ENCODE measurements at regions not wholly inside any gene's neighbourhood (a gene's known extent, or its start where the extent isn't known, plus 50 kb on each side); places are given as distances from the start of the nearest gene placed in this dataset.

DNA sequence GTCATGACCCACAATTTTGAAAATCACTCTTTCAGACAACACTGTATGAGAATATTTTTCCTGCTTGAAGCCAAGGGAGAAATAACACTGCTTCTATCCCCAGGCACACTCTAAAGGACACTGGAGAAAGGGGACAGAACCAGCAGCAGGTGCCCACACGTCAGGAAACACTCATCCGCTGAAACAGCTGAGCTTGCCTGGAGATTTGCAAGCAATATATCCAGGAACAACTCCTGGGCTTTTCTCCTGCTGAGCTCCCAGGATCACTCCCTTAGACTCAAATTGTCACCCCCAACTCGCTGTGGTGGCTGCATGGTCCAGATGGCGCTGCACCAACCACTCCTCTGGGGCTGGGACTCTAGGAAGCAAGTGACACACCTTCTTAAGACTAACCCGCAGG, 186.7 kb downstream of the ARL4C start (continued):
- TF ChIP-seq LRRFIP1 (CRISPR knock-in tag; conservative IDR thresholded peaks at IDR 0.05): no peak
- TF ChIP-seq SMARCE1 (IDR thresholded peaks at IDR 0.05; ENCODE audit: borderline replicate concordance): no peak
- TF ChIP-seq SAP130 (CRISPR knock-in tag; IDR thresholded peaks at IDR 0.05; ENCODE audit: low read depth): no peak
- no peak for TF ChIP-seq MBNL3 (CRISPR knock-in tag; conservative IDR thresholded peaks at IDR 0.05)
- no peak for TF ChIP-seq ZNF530 (CRISPR knock-in tag; IDR thresholded peaks at IDR 0.05; ENCODE audit: low read depth)
- no peak for TF ChIP-seq RFX5 (IDR thresholded peaks at IDR 0.05; ENCODE audit: low read depth, low read length)
- TF ChIP-seq, protein P1, sequence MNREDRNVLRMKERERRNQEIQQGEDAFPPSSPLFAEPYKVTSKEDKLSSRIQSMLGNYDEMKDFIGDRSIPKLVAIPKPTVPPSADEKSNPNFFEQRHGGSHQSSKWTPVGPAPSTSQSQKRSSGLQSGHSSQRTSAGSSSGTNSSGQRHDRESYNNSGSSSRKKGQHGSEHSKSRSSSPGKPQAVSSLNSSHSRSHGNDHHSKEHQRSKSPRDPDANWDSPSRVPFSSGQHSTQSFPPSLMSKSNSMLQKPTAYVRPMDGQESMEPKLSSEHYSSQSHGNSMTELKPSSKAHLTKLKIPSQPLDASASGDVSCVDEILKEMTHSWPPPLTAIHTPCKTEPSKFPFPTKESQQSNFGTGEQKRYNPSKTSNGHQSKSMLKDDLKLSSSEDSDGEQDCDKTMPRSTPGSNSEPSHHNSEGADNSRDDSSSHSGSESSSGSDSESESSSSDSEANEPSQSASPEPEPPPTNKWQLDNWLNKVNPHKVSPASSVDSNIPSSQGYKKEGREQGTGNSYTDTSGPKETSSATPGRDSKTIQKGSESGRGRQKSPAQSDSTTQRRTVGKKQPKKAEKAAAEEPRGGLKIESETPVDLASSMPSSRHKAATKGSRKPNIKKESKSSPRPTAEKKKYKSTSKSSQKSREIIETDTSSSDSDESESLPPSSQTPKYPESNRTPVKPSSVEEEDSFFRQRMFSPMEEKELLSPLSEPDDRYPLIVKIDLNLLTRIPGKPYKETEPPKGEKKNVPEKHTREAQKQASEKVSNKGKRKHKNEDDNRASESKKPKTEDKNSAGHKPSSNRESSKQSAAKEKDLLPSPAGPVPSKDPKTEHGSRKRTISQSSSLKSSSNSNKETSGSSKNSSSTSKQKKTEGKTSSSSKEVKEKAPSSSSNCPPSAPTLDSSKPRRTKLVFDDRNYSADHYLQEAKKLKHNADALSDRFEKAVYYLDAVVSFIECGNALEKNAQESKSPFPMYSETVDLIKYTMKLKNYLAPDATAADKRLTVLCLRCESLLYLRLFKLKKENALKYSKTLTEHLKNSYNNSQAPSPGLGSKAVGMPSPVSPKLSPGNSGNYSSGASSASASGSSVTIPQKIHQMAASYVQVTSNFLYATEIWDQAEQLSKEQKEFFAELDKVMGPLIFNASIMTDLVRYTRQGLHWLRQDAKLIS (CRISPR knock-in tag; IDR thresholded peaks at IDR 0.05): no peak

DNA sequence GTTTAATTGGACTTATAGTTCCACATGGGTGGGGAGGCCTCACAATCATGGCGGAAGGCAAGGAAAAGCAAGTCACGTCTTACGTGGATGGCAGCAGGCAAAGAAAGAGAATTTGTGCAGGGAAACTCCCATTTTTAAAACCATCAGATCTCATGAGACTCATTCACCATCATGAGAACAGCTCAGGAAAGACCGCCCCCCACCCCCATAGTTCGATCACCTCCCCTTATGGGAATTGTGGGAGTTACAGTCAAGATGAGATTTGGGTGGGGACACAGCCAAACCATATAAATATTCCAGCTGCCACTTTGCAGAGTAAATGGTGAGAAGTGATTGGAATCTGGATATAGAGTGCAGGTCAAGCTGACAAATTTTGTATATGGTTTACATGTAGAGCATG, 187.4 kb downstream of the ARL4C start:
- Histone ChIP-seq H3K9me3 (ENCODE audit: low read length) (no peaks in the 10 kb centered on the region), H4K20me1 (ENCODE audit: insufficient read depth, low read length) (no peaks in the 10 kb centered on the region), H3K36me3 (replicated peaks in 1 of 2; ENCODE audit: control insufficient read depth in 1 of 2, insufficient read depth in 2 of 2, low read length in 2 of 2) (no peaks in the 10 kb centered on the region), H3K9ac (ENCODE audit: insufficient read depth, low read depth, low read length) (no peak overlapping the region), H3K27me3 (ENCODE audit: control insufficient read depth in 1 of 2, insufficient read depth in 2 of 2, low read length in 2 of 2) (peaks cover 2 to 7% of the 10 kb centered on the region in 2 experiments; a peak in 3 of 5 replicates), H3K27ac (ENCODE audit: extremely low read length, insufficient read depth, low read length) (no peak overlapping the region), H3K4me1 (ENCODE audit: insufficient read depth, low read length) (no peaks in the 10 kb centered on the region), H3K79me2 (ENCODE audit: insufficient read depth, low read length) (no peaks in the 10 kb centered on the region), H3K4me2 (ENCODE audit: low read depth, low read length) (no peak overlapping the region), H2AFZ (ENCODE audit: low read length) (no peak overlapping the region), H3K4me3 (replicated peaks in 1 of 3; ENCODE audit: insufficient read depth in 1 of 3, low read depth in 2 of 3, low read length in 3 of 3) (no peak overlapping the region)
- FAIRE-seq (no peak), DNase-seq (ENCODE audit: low spot score) (no peak), ATAC-seq (no peak)
- in situ Hi-C loops (cut with HindIII; ENCODE audit: extremely low pct_ligation_motif_present, low pct_unique_long_range_greater_than_20kb) (no loop called here), intact Hi-C loops (cut with micrococcal nuclease; ENCODE audit: unreplicated experiment) (no loop called here)
- TF ChIP-seq CREB3 (CRISPR knock-in tag; IDR thresholded peaks at IDR 0.05) (no peak), NRL (CRISPR knock-in tag; IDR thresholded peaks at IDR 0.05; ENCODE audit: borderline replicate concordance) (no peak), YEATS4 (CRISPR knock-in tag; IDR thresholded peaks at IDR 0.05; ENCODE audit: borderline replicate concordance) (no peak), ZNF329 (CRISPR knock-in tag; IDR thresholded peaks at IDR 0.05; ENCODE audit: low read depth) (no peak), ZNF510 (CRISPR knock-in tag; IDR thresholded peaks at IDR 0.05; ENCODE audit: low read depth) (no peak), RXRA (CRISPR knock-in tag; IDR thresholded peaks at IDR 0.05) (no peak), REL (CRISPR knock-in tag; conservative IDR thresholded peaks at IDR 0.05) (no peak)
- TF ChIP-seq, protein P2, sequence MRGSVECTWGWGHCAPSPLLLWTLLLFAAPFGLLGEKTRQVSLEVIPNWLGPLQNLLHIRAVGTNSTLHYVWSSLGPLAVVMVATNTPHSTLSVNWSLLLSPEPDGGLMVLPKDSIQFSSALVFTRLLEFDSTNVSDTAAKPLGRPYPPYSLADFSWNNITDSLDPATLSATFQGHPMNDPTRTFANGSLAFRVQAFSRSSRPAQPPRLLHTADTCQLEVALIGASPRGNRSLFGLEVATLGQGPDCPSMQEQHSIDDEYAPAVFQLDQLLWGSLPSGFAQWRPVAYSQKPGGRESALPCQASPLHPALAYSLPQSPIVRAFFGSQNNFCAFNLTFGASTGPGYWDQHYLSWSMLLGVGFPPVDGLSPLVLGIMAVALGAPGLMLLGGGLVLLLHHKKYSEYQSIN (CRISPR knock-in tag; IDR thresholded peaks at IDR 0.05; ENCODE audit: borderline replicate concordance): no peak
- BruUV-seq (replicated peaks): no TSS peak
- POLR2A ChIA-PET: no interaction called here
- WGBS (ENCODE audit: low lambda C conversion rate): 55% methylated on average over 5 of the region's 5 CpGs
- CTCF ChIA-PET (ENCODE audit: low intra/inter-chr PET ratio, low total read pairs): no interaction called here

Data from HepG2 (cell line).